ENCODE measurements at regions not wholly inside any gene's neighbourhood (a gene's known extent, or its start where the extent isn't known, plus 50 kb on each side); places are given as distances from the start of the nearest gene placed in this dataset.
"Not testable (repeated sequence)": the region's sequence is repeated elsewhere in the genome, so short reads cannot be mapped to it uniquely, and the experiment has no call there.

DNA sequence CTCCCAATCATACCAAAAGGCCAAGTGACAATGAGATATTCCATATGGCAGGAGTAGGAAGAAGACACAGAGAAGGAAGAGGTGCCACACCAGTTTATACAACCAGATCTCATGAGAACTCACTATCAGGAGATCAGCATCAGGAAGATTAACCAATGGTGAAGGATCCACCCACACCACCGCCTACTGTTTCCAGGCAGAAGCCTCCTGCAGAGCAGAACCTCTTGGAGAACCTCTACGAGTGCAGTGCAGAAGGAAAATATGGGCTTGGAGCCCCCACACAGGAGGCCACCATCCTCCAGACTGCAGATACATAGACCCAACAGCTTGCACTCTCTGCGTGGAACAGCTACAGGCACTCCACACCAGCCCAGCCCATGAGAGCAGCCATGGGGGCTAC lies 264.4 kb downstream of the POTED start:
- not testable (repeated sequence) for TF ChIP-seq POLR2A (IDR thresholded peaks at IDR 0.05; ENCODE audit: low read depth, low read length); TAF1 (IDR thresholded peaks at IDR 0.05; ENCODE audit: low read depth, low read length); POLR2AphosphoS5 (IDR thresholded peaks at IDR 0.05; ENCODE audit: low read depth, low read length); SPI1 (IDR thresholded peaks at IDR 0.05; ENCODE audit: low read depth, low read length); POU2F2 (IDR thresholded peaks at IDR 0.05; ENCODE audit: low read depth, low read length); PAX5 (IDR thresholded peaks at IDR 0.05; ENCODE audit: insufficient read depth, low read length, severe bottlenecking)
